ENCODE measurements at regions not wholly inside any gene's neighbourhood (a gene's known extent, or its start where the extent isn't known, plus 50 kb on each side); places are given as distances from the start of the nearest gene placed in this dataset.

DNA sequence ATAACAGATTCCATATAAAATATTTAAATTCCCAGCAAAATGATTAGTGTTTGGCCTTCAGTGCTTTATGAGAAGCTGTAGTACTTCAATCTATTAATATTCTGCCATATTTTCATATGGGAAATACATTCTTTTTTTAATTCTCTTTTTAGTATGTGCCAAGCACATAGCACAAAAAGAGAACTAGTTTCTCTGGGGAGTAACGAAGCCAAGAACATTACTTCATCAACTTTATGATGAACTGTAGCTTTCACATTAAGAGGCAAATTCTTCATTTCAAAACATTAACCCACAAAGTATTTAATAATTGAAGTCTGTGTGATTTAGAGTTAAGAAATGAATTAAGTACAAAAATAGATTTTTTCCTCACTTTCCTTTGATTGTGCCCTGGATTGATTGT, 281.0 kb upstream of the EYS start:
- TF ChIP-seq, protein P1, sequence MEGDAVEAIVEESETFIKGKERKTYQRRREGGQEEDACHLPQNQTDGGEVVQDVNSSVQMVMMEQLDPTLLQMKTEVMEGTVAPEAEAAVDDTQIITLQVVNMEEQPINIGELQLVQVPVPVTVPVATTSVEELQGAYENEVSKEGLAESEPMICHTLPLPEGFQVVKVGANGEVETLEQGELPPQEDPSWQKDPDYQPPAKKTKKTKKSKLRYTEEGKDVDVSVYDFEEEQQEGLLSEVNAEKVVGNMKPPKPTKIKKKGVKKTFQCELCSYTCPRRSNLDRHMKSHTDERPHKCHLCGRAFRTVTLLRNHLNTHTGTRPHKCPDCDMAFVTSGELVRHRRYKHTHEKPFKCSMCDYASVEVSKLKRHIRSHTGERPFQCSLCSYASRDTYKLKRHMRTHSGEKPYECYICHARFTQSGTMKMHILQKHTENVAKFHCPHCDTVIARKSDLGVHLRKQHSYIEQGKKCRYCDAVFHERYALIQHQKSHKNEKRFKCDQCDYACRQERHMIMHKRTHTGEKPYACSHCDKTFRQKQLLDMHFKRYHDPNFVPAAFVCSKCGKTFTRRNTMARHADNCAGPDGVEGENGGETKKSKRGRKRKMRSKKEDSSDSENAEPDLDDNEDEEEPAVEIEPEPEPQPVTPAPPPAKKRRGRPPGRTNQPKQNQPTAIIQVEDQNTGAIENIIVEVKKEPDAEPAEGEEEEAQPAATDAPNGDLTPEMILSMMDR (IDR thresholded peaks at IDR 0.05): no peak
- TF ChIP-seq POLR2A (IDR thresholded peaks at IDR 0.05): no peak
